ENCODE measurements at regions not wholly inside any gene's neighbourhood (a gene's known extent, or its start where the extent isn't known, plus 50 kb on each side); places are given as distances from the start of the nearest gene placed in this dataset.

- no peak for DNase-seq
Measured at GRCh38 chr7:114857605-114858004, 64.3 kb upstream of the MDFIC start.

- DNase-seq = no peak
Measured at GRCh38 chr7:114859477-114859876, 62.4 kb upstream of the MDFIC start.

DNA sequence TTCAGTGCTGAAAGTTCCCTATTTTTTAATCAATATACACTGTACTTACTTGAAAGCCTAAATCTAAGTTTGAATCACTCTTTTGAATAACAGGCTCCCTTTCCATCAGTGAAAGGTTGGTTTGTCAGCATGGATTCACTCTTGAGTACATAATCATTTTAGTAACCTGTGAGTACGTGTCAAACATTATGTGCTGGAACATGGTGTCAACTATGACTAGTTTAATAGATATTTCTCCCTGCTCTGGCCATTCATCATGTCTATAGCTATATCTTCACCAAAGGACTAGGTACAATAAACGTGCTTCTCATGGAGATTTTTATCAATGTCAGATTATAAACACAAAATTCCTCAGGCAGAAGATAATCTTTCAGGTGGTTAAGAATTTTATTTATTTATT is 61.7 kb upstream of the MDFIC start:
- no peak for DNase-seq

- no peak for DNase-seq
Measured at GRCh38 chr7:114862406-114862805, 59.5 kb upstream of the MDFIC start.

- no peak for DNase-seq
Measured at GRCh38 chr7:114864278-114864677, 57.6 kb upstream of the MDFIC start.

GRCh38 chr7:114865564-114865963 is 56.3 kb upstream of the MDFIC start:
- DNase-seq = peak; percentile 2
